ENCODE measurements at regions not wholly inside any gene's neighbourhood (a gene's known extent, or its start where the extent isn't known, plus 50 kb on each side); places are given as distances from the start of the nearest gene placed in this dataset.
"Not testable (repeated sequence)": the region's sequence is repeated elsewhere in the genome, so short reads cannot be mapped to it uniquely, and the experiment has no call there.

GRCh38 chr6:50520326-50521266 is 192.7 kb upstream of the TFAP2D start:
- DNase-seq: no peak

DNA sequence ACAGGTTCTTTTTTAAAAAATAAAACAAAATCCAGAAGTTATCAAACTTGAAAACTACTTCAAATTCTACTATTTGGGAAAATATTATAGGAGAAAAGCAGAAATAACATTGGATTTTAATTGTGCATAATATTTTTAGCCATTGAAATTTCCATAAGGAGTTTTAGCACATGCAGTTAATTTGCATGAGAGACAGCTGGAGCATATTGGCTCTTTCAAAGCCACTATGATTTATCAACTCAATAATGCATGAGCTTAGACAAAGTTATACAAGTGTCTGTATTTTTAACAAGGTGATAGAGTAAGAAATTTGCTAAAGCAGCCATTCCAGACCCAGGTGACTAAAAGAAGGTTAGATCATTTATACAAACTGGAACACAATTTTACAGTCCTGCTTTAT is 189.0 kb upstream of the TFAP2D start:
- DNase-seq: no peak

GRCh38 chr6:50527985-50528384 is 185.3 kb upstream of the TFAP2D start:
- DNase-seq: no peak

GRCh38 chr6:50539447-50539846 is 173.9 kb upstream of the TFAP2D start:
- no peak for DNase-seq

DNA sequence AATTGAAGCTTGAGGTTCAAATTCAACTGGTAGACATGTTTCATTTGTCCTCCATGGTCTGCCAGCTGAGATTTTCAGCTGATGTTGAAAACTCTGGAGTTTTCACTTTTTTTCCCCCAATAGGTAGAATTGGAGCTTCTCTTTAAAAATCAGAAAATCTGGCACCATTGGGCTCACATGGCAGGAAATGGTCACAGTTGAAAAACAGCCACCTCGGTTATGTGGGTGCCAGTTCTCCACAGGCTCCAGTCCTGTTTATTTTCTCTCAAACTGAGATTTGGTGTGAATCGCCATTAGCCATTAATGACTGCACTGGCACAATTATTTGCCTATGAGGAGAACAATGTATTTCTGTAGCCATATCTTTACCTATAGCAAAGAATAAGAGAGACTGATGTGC is 171.4 kb upstream of the TFAP2D start:
- no peak for DNase-seq

GRCh38 chr6:50543666-50544065 is 169.7 kb upstream of the TFAP2D start:
- DNase-seq: no peak

- no peak for DNase-seq
Observed at GRCh38 chr6:50549026-50549425, 164.3 kb upstream of the TFAP2D start.

- DNase-seq: no peak
Observed at GRCh38 chr6:50549475-50549874, 163.9 kb upstream of the TFAP2D start.

- no peak for DNase-seq
Observed at GRCh38 chr6:50555982-50556381, 157.3 kb upstream of the TFAP2D start.

GRCh38 chr6:50565004-50565403 is 148.3 kb upstream of the TFAP2D start:
- DNase-seq: no peak

DNA sequence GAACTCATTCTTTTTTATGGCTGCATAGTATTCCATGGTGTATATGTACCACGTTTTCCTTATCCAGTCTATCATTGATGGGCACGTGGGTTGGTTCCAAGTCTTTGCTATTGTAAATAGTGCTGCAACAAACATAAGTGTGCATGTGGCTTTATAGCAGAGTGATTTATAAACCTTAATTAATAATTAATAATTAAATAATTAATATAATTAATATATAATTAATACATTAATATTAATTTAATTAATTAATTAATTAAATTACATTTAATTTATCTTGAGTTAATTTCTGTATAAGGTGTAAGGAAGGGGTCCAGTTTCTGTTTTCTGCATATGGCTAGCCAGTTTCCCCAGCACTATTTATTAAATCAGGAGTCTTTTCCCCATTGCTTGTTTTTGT is 142.1 kb upstream of the TFAP2D start:
- DNase-seq: not testable (repeated sequence)

DNA sequence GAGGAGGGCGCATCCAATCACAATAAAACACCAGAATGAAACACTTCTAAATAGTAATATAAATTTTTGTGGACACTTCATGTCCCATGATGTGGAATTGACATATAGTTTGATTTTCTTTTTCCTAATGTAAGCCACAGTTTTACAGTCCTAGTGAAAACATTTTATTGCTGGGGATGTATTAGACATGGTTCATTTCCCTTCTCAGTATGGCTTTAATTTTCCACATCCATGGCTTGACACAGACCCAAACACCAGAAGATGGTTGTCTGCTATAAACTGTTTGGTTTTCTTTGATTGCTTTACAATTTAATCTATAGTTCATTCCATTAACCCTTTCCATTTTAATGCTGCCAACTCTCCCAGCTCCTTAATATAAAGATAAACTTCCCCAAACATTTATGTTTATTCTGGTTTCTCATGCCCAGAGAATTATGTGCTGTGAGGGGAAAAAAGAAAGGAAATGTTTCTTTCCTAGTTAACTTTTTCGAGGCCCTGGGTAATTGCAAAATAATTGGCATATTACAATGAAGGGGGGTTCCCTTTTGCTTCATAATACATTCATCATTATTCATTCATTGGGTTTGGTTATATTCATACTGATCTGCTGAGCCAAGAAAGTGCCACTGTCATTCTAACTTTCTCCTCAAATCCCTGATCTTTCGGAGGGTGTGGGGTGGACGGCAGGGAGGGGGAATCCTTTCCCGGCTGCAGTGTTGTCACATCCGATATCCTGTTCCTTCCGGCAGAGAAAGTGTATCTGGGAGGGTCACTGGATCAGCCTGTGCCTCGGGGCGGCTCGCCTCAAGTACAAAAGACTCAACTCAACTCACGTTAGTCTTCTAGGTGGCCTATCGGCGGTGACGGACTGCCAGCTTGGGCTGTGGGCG is 127.6 kb upstream of the TFAP2D start:
- no peak for DNase-seq

GRCh38 chr6:50586331-50586675 is 127.0 kb upstream of the TFAP2D start:
- DNase-seq: no peak

DNA sequence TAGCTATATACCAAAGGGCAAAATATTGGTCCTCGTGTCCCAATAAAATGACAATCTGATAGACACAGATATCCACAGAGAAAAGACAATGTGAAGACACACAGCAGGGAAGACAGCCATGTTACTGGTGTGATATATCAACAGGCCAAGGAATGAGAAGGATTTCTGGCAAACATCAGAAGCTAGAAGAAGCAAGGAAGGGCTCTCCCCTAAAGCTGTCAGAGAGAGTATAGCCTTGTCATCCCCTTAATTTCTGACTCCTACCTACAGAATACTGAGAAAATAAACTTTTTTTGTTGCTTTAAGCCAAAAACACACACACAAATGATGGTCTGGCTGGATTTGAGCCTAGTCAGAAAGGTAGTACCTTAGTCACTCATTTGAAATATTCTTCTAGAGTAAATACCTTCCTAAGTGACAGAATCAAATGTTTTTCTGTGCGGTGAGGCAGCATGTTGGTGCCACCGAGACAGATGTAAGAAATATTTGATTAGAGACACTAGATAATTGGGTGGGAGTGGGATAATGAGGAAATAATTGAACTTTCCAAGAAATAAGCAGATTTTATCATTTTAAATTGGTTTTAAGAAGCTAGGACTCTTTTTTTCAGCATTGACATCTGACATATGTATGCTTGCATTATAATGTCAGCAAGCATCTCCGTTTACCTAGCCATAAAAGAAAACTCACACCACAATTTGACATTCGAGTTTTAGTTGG is 123.4 kb upstream of the TFAP2D start:
- no peak for DNase-seq

- DNase-seq: no peak
Observed at GRCh38 chr6:50591135-50591534, 122.2 kb upstream of the TFAP2D start.

GRCh38 chr6:50600280-50600679 is 113.0 kb upstream of the TFAP2D start:
- DNase-seq: no peak

DNA sequence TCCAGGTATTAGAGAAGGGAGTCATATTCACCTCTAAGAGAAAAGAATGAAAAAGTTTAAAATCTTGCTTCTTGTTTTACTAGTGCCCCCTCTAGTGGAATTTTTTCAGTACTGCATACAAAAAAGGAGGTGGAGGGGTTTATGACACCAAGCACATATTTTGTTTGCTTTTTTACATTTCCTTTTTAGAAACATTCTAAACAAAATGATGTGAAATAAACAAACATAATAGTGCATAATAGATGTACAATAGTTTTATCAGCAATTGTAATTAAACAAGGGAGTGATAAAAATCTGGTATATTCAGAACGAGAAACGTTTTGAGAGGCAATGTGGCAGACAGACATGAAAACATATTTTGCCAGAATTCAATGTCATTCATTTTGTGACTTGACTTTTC is 111.0 kb upstream of the TFAP2D start:
- peak; percentile 18 for DNase-seq

DNA sequence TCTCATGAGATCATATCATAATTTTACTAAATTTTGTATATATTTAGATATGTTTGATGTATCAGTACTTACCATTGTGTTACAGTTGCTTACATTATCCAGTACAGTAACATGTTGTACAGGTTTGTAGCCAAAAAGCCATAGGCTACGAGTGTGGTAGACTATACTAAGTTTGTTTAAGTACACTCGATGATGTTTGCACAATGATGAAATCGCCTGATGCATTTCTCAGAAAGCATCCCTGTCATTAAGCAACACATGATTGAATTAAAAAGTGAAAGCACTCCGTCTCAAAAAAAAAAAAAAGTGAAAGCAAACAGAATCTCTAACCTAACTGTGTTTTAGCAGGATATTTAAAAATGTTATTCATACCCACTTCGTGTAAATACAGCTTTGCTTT is 104.9 kb upstream of the TFAP2D start:
- no peak for DNase-seq

DNA sequence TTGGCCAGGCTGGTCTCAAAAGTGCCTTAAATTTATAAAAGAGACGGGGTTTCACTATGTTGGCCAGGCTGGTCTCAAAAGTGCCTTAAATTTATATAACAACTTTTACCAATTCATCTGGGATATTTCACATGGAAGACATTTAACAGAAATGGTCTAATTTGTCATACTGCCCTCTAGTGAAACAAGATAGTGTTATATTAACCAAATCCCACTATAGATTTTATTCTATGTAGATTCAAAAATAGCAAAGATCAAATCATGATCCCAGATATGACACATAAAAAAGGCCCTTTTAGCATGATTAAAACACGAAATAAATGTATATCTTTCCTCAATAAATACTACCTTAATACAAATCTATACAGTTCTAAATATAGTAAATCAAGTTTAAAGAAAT is 102.8 kb upstream of the TFAP2D start:
- no peak for DNase-seq

- no peak for DNase-seq
Observed at GRCh38 chr6:50635429-50635828, 77.9 kb upstream of the TFAP2D start.

DNA sequence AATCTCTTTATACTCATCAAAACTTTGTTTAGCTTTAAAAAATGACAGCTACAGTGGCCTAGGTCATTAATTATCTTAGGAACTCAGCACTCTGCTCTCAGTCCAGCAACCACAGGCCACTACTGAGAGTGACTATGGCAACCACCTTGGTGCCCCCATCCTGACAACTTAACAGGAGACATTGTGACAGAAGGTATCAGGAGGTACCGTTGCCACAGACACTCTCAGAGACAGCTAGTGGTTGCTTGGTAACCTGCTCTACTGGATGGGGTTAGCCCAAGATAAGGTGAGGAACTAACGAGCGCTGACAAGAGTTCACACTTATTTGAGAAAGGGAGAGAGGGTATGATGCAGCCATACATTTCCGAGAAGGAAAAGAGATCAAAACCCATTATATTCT is 76.1 kb upstream of the TFAP2D start:
- no peak for DNase-seq

DNA sequence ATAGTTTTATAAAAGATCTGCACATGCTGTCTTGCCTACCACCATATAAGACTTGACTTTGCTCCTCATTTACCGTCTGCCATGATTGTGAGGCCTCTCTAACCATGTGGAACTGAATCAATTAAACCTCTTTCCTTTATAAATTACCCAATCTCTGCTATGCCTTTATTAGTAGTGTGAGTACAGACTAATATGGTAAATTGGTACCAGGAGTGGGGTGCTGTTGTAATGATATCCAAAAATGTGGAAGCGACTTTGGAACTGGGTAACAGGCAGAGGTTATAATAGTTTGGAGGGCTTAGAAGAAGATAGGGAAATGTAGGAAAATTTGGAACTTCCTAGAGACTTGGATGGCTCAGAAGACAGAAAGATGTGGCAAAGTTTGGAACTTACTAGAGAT is 64.2 kb upstream of the TFAP2D start:
- no peak for DNase-seq

GRCh38 chr6:50653253-50653652 is 60.1 kb upstream of the TFAP2D start:
- no peak for DNase-seq

All from DMS 273 treated with DMSO at 0.1 percent for 48 hours (cell line).